IMR-90 (cell line): ENCODE measurements at regions not wholly inside any gene's neighbourhood (a gene's known extent, or its start where the extent isn't known, plus 50 kb on each side); places are given as distances from the start of the nearest gene placed in this dataset.
A peak's percentile ranks its signal among the peaks of the same experiment; 100 is the strongest.

Experiments used
- ATAC-seq: fragments of 200-7000 bp; cut with Tn5 transposase; 2 replicates; pipeline ENCODE4 v1.9.1; 2020; ENCODE audit warnings: low read depth, mild to moderate bottlenecking, moderate library complexity
- BruUV-seq: library from RNA; stranded (reverse); fragments of 400-500 nt; replicated peaks from 2 replicates; lab custom pipeline; 2021; lab: Mats Ljungman, UMichigan
- CTCF ChIA-PET: fragments of 300-600 bp; formaldehyde crosslinking; extraction: SDS; loops from one replicate; lab custom pipeline; 2021; ENCODE audit warnings: antibody characterized with exemption; lab: Yijun Ruan, JAX
- POLR2A ChIA-PET: fragments of 300-600 bp; sonication (Branson Sonifier 250); formaldehyde crosslinking; loops from one replicate; lab custom pipeline; 2022; ENCODE audit warnings: antibody characterized with exemption; ENCODE audit not compliant: unreplicated experiment; lab: Charles Lee
- DNase-seq: peaks from one replicate; pipeline ENCODE4 v3.0.0; 2013
- H2AFZ ChIP-seq: replicated peaks from 2 replicates; pipeline ENCODE3; 2013; ENCODE audit warnings: low read length, mild to moderate bottlenecking; ENCODE audit not compliant: poor library complexity
- H2AK5ac ChIP-seq: 2 replicates; pipeline ENCODE4 v1.6.1; 2013; ENCODE audit warnings: low read depth, low read length, inconsistent platforms
- H2AK9ac ChIP-seq: replicated peaks from 2 replicates; pipeline ENCODE3; 2013; ENCODE audit warnings: mild to moderate bottlenecking, low read depth, low read length, moderate library complexity; ENCODE audit not compliant: poor library complexity
- H2BK120ac ChIP-seq: 2 replicates; pipeline ENCODE4 v1.6.1; 2013; ENCODE audit warnings: low read depth, low read length, inconsistent platforms
- H2BK15ac ChIP-seq: 3 replicates; pipeline ENCODE4 v1.6.1; 2013; ENCODE audit warnings: low read depth, low read length, inconsistent platforms
- H2BK20ac ChIP-seq: 2 replicates; pipeline ENCODE4 v1.6.1; 2013; ENCODE audit warnings: low read depth, mild to moderate bottlenecking, inconsistent platforms, low read length, moderate library complexity
- H2BK5ac ChIP-seq: 2 replicates; pipeline ENCODE4 v1.6.1; 2013; ENCODE audit warnings: mild to moderate bottlenecking, low read depth, low read length, inconsistent platforms; ENCODE audit not compliant: poor library complexity, severe bottlenecking
- H3K14ac ChIP-seq: replicated peaks from 2 replicates; pipeline ENCODE4 v1.6.1; 2013; ENCODE audit warnings: low read depth, low read length, inconsistent platforms
- H3K18ac ChIP-seq: 2 replicates; pipeline ENCODE4 v1.6.1; 2013; ENCODE audit warnings: low read depth, low read length, control low read depth
- H3K23ac ChIP-seq: 2 replicates; pipeline ENCODE4 v1.6.1; 2013; ENCODE audit warnings: low read depth, low read length, inconsistent platforms
- H3K27ac ChIP-seq: 2 replicates; pipeline ENCODE4 v1.5.1; 2013; ENCODE audit warnings: mild to moderate bottlenecking, control low read depth, low read length; ENCODE audit not compliant: insufficient read depth
- H3K27me3 ChIP-seq: 2 replicates; pipeline ENCODE4 v1.6.1; 2013; ENCODE audit warnings: low read length; ENCODE audit not compliant: control insufficient read depth, insufficient read depth
- H3K36me3 ChIP-seq: 2 replicates; pipeline ENCODE4 v1.6.1; 2013; ENCODE audit warnings: low read length, mixed read lengths; ENCODE audit not compliant: control insufficient read depth, insufficient read depth
- H3K4ac ChIP-seq: 2 replicates; pipeline ENCODE4 v1.6.1; 2013; ENCODE audit warnings: low read depth, low read length, inconsistent platforms
- H3K4me1 ChIP-seq: 2 replicates; pipeline ENCODE4 v1.6.1; 2013; ENCODE audit warnings: low read length, mixed read lengths; ENCODE audit not compliant: control insufficient read depth, insufficient read depth
- H3K4me2 ChIP-seq: 2 replicates; pipeline ENCODE4 v1.6.1; 2013; ENCODE audit warnings: low read depth, mild to moderate bottlenecking, control low read depth, low read length, moderate library complexity
- H3K4me3 ChIP-seq: 2 replicates; pipeline ENCODE4 v1.5.1; 2013; ENCODE audit warnings: low read depth, mild to moderate bottlenecking, control low read depth, low read length, moderate library complexity; ENCODE audit not compliant: insufficient read depth
- H3K56ac ChIP-seq: 2 replicates; pipeline ENCODE4 v1.6.1; 2013; ENCODE audit warnings: low read length, inconsistent platforms; ENCODE audit not compliant: insufficient read depth; ENCODE audit errors: extremely low read depth
- H3K79me1 ChIP-seq, 2 experiments: 2 replicates each; pipeline ENCODE4 v1.6.1; 2013; ENCODE audit warnings: low read length in 2 of 2, inconsistent platforms in 1 of 2, low read depth in 1 of 2
- H3K9ac ChIP-seq: 2 replicates; pipeline ENCODE4 v1.6.1; 2013; ENCODE audit warnings: low read depth, low read length, control low read depth
- H3K9me1 ChIP-seq: 2 replicates; pipeline ENCODE4 v1.6.1; 2013; ENCODE audit warnings: low read length, inconsistent platforms; ENCODE audit not compliant: insufficient read depth
- H3K9me3 ChIP-seq: 2 replicates; pipeline ENCODE4 v1.6.1; 2013; ENCODE audit warnings: low read length; ENCODE audit not compliant: control insufficient read depth, insufficient read depth
- H4K20me1 ChIP-seq: 2 replicates; pipeline ENCODE4 v1.6.1; 2013; ENCODE audit warnings: low read length, inconsistent platforms; ENCODE audit not compliant: insufficient read depth
- H4K5ac ChIP-seq: 2 replicates; pipeline ENCODE4 v1.6.1; 2013; ENCODE audit warnings: mild to moderate bottlenecking, low read depth, low read length, control low read depth
- H4K8ac ChIP-seq, 2 experiments: 2 replicates each; pipeline ENCODE4 v1.6.1; 2013; ENCODE audit warnings: low read depth in 2 of 2, low read length in 2 of 2, control low read depth in 1 of 2, inconsistent platforms in 1 of 2
- H4K91ac ChIP-seq: 2 replicates; pipeline ENCODE4 v1.6.1; 2013; ENCODE audit warnings: low read depth, low read length, inconsistent platforms; ENCODE audit not compliant: insufficient read depth
- CEBPB ChIP-seq: IDR thresholded peaks from 2 replicates; pipeline ENCODE4 v1.6.1; 2012; ENCODE audit warnings: low read depth, low read length, improper control_type of control experiment
- CHD1 ChIP-seq: IDR thresholded peaks from 2 replicates; pipeline ENCODE4 v1.6.1; 2012; ENCODE audit warnings: low read depth, low read length, improper control_type of control experiment
- CTCF ChIP-seq: conservative IDR thresholded peaks from 2 replicates; pipeline ENCODE4 v1.5.1; 2012; ENCODE audit warnings: mild to moderate bottlenecking, low read depth, low read length, improper control_type of control experiment
- ELK1 ChIP-seq: fragments of 150-350 bp; IDR thresholded peaks from 2 replicates; pipeline ENCODE4 v1.6.1; 2016; ENCODE audit warnings: low read depth, mild to moderate bottlenecking, low read length, moderate library complexity, borderline replicate concordance
- FOS ChIP-seq: fragments of 150-350 bp; IDR thresholded peaks from 2 replicates; pipeline ENCODE4 v1.6.1; 2016; ENCODE audit warnings: low read depth, low read length
- MAFK ChIP-seq: IDR thresholded peaks from 2 replicates; pipeline ENCODE4 v1.6.1; 2012; ENCODE audit warnings: low read depth, low read length, improper control_type of control experiment
- MAZ ChIP-seq: IDR thresholded peaks from 2 replicates; pipeline ENCODE4 v1.6.1; 2012; ENCODE audit warnings: low read depth, mild to moderate bottlenecking, low read length, improper control_type of control experiment, moderate library complexity, borderline replicate concordance
- MXI1 ChIP-seq: IDR thresholded peaks from 2 replicates; pipeline ENCODE4 v1.6.1; 2012; ENCODE audit warnings: low read depth, mild to moderate bottlenecking, low read length, moderate library complexity, borderline replicate concordance
- NFE2L2 ChIP-seq: fragments of 150-350 bp; IDR thresholded peaks from 2 replicates; pipeline ENCODE4 v1.6.1; 2016; ENCODE audit warnings: low read depth, mild to moderate bottlenecking, low read length
- POLR2A ChIP-seq: IDR thresholded peaks from 2 replicates; pipeline ENCODE4 v1.6.1; 2012; ENCODE audit warnings: mild to moderate bottlenecking, low read depth, low read length
- RAD21 ChIP-seq: IDR thresholded peaks from 2 replicates; pipeline ENCODE4 v1.6.1; 2012; ENCODE audit warnings: low read length, improper control_type of control experiment
- RCOR1 ChIP-seq: IDR thresholded peaks from 2 replicates; pipeline ENCODE4 v1.6.1; 2012; ENCODE audit warnings: mild to moderate bottlenecking, low read length, improper control_type of control experiment; ENCODE audit not compliant: insufficient replicate concordance
- RFX5 ChIP-seq: IDR thresholded peaks from 2 replicates; pipeline ENCODE4 v1.8.0; 2012; ENCODE audit warnings: low read depth, mild to moderate bottlenecking, low read length, moderate library complexity
- SMC3 ChIP-seq: fragments of 150-350 bp; IDR thresholded peaks from 2 replicates; pipeline ENCODE4 v1.6.1; 2016; ENCODE audit warnings: low read depth, mild to moderate bottlenecking, antibody characterized with exemption, low read length, moderate library complexity
- USF2 ChIP-seq: fragments of 150-350 bp; IDR thresholded peaks from 2 replicates; pipeline ENCODE4 v1.6.1; 2017; ENCODE audit warnings: mild to moderate bottlenecking, antibody characterized with exemption, low read length, low read depth
- WGBS, 2 experiments: methylation state at CpG; one replicate each; pipeline versions ENCODE4 v1.1.5 to v1.1.7; 2013; ENCODE audit warnings: missing lambda C conversion rate in 2 of 2; ENCODE audit not compliant: insufficient read length in 1 of 2; ENCODE audit errors: extremely low coverage in 2 of 2; 5-methylcytosine and 5-hydroxymethylcytosine counted together
- dilution Hi-C: fragments of 300-500 bp; cut with HindIII; formaldehyde crosslinking; loops from one replicate; pipeline ENCODE4 v1.14.3; 2018; ENCODE audit warnings: low sequenced_read_pairs; ENCODE audit not compliant: unreplicated experiment
- in situ Hi-C: fragments of 300-500 bp; cut with MboI; formaldehyde crosslinking; loops from 3 replicates; pipeline ENCODE4 v1.14.3; 2019; ENCODE audit warnings: low sequenced_read_pairs, inconsistent platforms, mixed read lengths
- intact Hi-C: fragments of 100-400 bp; cut with micrococcal nuclease; formaldehyde crosslinking; loops from 2 replicates; pipeline ENCODE4 v1.10.0; 2022

GRCh38 chr2:42971381-42971780 lies 179.0 kb upstream of the HAAO start:
- Histone ChIP-seq H3K4me3 (no peak overlapping the region), H3K9me3 (0 out of 2 replicates have a peak, but pooled peaks cover 2% of the 10 kb centered on the region), H2AFZ (no peak overlapping the region), H3K27me3 (no peaks in the 10 kb centered on the region), H3K27ac (no peak overlapping the region), H4K91ac (no peak overlapping the region; the same call in 1 of the 2 replicates), H3K36me3 (no peaks in the 10 kb centered on the region), H2BK120ac (peak overlapping the region; percentile 24), H2BK15ac (0 out of 3 replicates have a peak overlapping the region, but pooled peaks have one; percentile 24), H3K79me1 (no peaks in the 10 kb centered on the region), H3K4ac (peak overlapping the region; percentile 30), H4K20me1 (no peaks in the 10 kb centered on the region), H3K4me2 (no peak overlapping the region), H2AK9ac (peak overlapping the region; percentile 0), H4K8ac (peak overlapping the region in 1 of 2 experiments; percentile 4; a peak in 1 of 4 replicates), H2BK5ac (no peak overlapping the region), H3K9ac (no peak overlapping the region), H3K56ac (no peak overlapping the region), H3K4me1 (peaks cover 42% of the 10 kb centered on the region), H3K18ac (no peak overlapping the region), H3K14ac (peak overlapping the region; percentile 5; the same call in 1 of the 2 replicates), H2BK20ac (peak overlapping the region; percentile 41; the same call in 1 of the 2 replicates), H4K5ac (no peak overlapping the region), H2AK5ac (peak overlapping the region; percentile 69; the same call in 1 of the 2 replicates), H3K9me1 (peaks cover 21% of the 10 kb centered on the region), H3K23ac (no peak overlapping the region)
- no TSS peak for BruUV-seq
- no peak for ATAC-seq
- CTCF ChIA-PET = interaction anchor here (1.0 kb wide), 1 partner anchor 113 kb away, joined by 3 read pairs; no protein-coding TSS in a partner anchor
- TF ChIP-seq FOS (no peak), ELK1 (no peak), CHD1 (no peak), POLR2A (no peak), MXI1 (no peak), MAFK (no peak), USF2 (no peak), CTCF (no peak), RAD21 (no peak), MAZ (no peak), CEBPB (no peak), NFE2L2 (no peak), RFX5 (no peak), SMC3 (no peak), RCOR1 (no peak)
- DNase-seq = no peak
- in situ Hi-C loops = loop anchor here (10.0 kb wide), 1 partner anchor 253 kb away; the partner anchor contains the start of gene ZFP36L2
- POLR2A ChIA-PET = no interaction called here
- intact Hi-C loops = loop anchor here (10.0 kb wide), 1 partner anchor 513 kb away; no protein-coding TSS in a partner anchor
- dilution Hi-C loops = no loop called here
- WGBS, 2 experiments = 100% methylated on average over 2 of the region's 8 CpGs; no CpG with 5 or more reads in 1 of the 2 experiments
